ENCODE measurements at regions not wholly inside any gene's neighbourhood (a gene's known extent, or its start where the extent isn't known, plus 50 kb on each side); places are given as distances from the start of the nearest gene placed in this dataset.

GRCh38 chr7:51679358-51679757 is 362.7 kb upstream of the COBL start:
- DNase-seq (ENCODE audit: low spot score): no peak

DNA sequence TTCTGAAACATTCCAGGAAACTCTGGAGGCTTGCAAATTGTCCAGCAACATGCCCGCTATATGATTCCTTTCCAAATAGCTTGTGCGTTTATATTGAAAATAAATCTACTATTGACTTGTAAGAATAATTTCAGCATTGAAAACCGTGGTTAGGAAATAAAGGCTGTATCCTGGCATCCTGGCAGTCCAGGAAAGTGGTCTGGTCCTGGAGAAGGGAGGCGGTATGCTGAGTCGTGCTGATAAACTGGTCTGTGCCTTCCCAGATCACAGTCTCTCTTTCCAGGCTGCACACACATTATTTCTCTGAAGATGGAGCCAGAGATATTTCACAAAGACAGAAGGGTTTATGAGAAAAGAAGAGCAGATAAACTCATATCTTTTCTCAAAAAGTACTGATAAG is 350.1 kb upstream of the COBL start:
- no peak for DNase-seq (ENCODE audit: low spot score)

- no peak for DNase-seq (ENCODE audit: low spot score)
These were observed 349.7 kb upstream of the COBL start for GRCh38 chr7:51666266-51666665.

DNA sequence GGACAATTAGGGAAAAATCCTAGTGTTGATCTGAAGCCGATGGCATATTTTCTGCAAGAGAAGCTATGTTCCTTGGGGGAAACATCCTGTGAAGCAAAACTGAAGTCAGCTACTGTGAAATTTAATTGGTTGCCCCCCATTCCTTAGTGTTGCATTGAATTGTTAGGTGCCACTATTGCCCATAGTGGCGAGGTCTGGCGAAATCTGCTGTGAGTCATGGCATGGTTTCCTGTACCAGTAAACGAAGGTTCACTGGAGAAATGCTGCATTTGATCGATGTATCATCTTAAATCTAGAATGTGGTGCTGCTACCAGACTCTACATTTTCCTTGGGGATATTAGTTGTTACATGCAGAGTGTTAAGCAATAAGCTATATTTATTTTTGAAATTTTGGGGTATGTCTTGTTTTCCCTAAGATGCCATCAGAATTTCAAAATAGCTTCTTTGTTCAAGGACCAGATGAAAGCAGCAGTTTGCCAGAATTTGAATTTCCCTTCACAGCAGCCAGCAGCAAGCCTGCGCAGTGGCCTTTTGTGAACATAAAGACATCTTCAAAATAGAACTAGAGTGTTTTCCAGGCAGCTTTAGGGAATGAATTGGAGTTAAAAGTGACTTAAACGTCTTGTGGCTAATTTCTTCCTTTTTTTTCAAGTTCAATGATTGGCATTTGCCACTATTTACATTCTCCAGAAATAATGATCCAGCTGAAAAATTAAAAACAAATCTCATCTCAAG is 348.6 kb upstream of the COBL start:
- DNase-seq (ENCODE audit: low spot score): peak; percentile 43

DNA sequence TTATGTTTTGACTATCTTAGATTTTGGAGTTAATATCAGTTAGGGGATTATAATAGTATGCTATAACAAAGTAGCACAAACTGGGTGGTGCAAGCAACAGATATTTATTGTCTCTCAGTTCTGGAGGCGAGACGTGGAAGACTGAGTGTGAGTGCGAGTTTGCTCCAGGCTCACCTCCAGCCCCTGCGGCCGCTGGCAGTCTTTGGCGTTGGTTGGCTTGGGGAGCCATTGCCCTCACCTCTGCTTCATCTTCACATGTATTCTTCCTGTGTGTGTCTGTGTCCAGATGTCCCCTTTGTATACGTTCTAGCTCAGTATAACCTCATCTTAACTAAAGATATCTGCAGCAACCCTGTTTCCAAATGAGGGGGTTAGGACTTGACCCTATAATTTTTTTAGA is 343.9 kb upstream of the COBL start:
- no peak for DNase-seq (ENCODE audit: low spot score)

DNA sequence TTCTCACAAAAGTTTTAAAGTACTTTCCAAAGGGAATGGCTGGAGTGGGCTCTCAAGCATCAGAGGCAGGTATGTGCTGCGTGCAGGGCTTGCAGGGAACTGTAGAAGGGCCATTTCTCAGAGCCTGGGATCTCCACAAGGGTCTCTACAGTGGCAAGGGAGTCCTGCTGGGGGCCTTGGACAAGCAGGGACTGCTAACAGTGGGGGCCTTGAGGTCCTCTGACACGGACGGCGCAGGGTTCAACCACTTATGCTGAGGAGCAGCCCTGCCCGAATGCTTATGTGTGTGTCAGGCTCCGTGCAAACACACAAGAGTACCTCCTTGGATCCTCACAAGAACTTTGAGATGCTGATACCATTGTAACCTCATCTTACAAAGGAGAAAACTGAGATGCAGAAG is 342.1 kb upstream of the COBL start:
- no peak for DNase-seq (ENCODE audit: low spot score)

DNA sequence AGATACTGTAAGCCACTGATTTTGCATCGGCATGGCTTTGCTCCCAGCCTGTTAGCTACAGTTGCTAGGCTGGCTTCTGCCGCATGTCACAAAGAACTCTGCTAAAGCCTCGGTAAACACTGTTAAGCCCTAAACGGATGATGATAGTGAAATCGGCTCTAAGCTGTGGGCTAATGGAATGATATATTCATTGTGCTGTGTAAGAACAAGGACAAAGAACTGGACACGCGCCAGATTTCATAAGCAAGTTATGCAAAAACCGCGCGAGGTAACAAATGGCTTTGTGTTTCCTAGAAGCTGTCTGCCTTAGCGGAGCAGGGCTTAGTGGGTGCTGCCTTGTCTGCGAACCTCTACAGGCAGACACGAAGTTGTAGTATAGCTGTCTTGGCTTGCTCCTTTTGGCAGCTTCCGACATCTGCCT is 331.3 kb upstream of the COBL start:
- peak; percentile 46 for DNase-seq (ENCODE audit: low spot score)

GRCh38 chr7:51647486-51647885 is 330.9 kb upstream of the COBL start:
- DNase-seq (ENCODE audit: low spot score): no peak

GRCh38 chr7:51645702-51646298 is 329.2 kb upstream of the COBL start:
- DNase-seq (ENCODE audit: low spot score): no peak

DNA sequence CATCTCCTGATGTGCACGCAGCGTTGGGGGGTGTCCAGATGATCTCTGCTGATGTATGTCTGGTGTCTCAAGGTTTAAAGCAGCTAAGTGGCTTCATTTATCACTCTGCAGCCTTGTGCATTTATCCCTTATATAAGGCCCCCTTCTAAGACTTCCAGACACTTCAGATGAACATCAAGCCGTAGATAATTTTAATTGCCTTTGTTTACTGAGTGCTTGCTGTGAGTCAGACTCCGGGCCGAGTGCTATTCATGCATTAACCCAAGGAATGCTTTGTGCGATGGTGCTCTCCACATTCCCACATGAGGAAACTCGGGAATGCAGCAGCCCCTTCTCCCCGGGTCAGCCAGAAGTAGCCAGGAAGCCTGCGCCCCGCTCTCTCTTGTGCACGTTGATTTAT is 328.6 kb upstream of the COBL start:
- DNase-seq (ENCODE audit: low spot score): no peak

DNA sequence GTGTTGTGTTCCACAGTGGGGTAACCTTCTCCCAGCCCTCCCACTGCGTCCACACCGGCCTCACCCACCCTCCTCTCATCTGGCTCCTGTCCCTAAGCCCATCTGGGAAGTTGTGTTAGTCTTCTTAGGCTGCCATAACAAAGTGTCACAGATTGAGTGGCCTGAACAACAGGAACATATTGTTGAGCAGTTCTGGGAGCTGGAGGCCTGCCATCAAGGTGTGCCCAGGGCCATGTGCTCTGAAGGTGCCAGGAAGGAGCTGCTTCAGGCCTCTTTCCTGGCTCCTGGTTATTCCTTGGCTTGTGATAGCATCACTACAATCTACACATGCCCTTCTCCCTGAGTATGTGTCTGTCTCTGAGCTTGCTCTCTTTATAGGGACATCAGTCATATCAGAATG is 327.6 kb upstream of the COBL start:
- no peak for DNase-seq (ENCODE audit: low spot score)

GRCh38 chr7:51640841-51641240 is 324.2 kb upstream of the COBL start:
- DNase-seq (ENCODE audit: low spot score): no peak

- DNase-seq (ENCODE audit: low spot score): no peak
These were observed 323.2 kb upstream of the COBL start for GRCh38 chr7:51639661-51640334.

- no peak for DNase-seq (ENCODE audit: low spot score)
These were observed 319.9 kb upstream of the COBL start for GRCh38 chr7:51636503-51636902.

- DNase-seq (ENCODE audit: low spot score): no peak
These were observed 319.2 kb upstream of the COBL start for GRCh38 chr7:51635775-51636174.

DNA sequence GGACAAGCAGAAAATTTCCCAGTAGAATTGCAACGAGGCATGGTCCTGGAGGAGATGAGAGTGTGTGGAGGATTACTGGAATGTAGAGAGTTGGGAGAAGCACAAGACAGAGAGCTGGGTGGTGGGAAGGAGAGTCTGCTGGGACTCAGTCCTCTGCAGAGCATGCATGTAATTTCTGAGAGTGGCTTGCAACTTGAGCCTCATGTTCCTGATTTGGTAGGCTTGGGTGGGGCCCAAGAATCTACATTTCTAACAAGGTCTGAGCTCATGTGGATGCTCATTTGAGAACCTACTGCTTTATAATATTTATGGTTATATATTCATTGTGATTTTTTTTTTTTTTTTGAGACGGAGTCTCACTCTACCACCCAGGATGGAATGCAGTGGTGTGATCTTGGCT is 317.9 kb upstream of the COBL start:
- DNase-seq (ENCODE audit: low spot score): no peak

GRCh38 chr7:51634025-51634424 is 317.4 kb upstream of the COBL start:
- DNase-seq (ENCODE audit: low spot score): no peak

DNA sequence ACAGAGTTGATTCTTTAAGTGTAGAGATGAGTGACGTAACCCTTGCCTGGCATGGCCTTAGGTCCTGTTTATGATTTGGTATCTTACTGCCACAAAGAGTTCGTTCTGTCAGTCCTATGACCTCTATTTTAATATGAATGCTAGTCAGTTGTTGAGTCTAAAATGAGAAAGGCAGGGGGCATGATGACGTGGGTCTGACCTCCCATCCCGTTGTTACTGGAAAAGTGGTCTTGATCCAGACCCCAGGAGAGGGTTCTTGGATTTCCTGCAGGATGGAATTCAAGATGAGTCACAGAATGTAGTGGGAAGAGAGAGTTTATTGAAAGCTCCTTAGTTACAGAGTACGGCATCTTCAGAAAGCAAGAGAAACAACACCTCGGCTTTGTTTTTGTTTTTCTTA is 317.0 kb upstream of the COBL start:
- no peak for DNase-seq (ENCODE audit: low spot score)

- no peak for DNase-seq (ENCODE audit: low spot score)
These were observed 316.4 kb upstream of the COBL start for GRCh38 chr7:51633006-51633405.

DNA sequence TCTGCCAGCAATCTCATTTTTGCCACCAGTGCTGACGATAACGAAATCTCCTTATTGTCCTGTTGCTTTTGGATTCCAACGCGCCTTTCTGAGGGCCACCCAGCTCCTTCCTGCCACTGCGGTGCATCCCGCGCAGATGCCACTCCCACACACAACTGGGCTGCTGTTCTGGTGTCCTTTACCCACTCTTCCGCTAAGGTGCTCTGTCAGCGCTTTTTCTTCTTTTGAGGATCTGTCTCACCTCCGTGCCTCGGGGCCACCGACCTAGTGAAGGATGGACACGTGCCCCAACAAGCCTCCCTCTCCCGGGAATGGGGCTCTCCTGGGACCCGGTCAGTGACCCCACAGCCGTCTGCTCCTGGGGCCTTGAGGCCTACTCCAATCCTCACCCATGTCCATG is 314.3 kb upstream of the COBL start:
- no peak for DNase-seq (ENCODE audit: low spot score)

- DNase-seq (ENCODE audit: low spot score): no peak
These were observed 312.6 kb upstream of the COBL start for GRCh38 chr7:51629206-51629605.

DNA sequence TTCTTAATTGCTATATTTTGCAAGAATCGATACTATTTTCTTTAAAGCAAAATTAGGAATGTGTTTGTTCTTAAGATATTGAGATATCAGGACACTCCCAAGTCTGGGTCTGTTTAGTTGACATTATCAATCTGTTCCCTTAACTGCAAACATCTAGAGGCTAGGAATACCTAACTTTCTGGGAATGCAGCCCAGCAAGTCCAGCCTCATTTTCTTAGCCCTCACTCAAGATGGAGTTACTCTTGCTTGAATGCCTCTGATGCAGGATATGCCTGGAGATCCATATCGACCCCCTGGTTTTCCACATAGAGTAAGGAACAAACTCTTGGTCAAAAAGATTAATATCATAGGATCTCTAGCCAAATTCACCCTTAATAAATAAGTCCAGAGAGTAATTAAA is 305.3 kb upstream of the COBL start:
- no peak for DNase-seq (ENCODE audit: low spot score)

DNA sequence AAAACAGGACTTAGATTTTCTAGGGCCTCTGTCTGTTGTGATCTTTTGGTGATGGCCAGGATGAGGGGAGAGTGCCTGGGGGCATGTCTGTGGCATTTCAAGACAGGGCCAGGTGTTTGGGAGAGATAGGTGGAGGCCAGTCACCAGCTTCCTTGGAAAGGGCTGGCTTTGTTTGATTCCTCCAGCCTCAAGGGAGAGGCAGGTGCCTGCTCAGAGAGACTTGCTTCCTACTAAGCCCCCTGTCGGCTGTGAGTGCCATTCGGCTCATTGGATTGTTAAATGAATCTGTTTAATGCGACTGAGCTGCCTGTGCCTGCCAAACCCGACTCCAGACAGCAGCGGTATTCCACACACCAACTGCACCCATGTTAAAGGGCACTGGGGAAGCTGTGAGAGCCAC is 304.1 kb upstream of the COBL start:
- no peak for DNase-seq (ENCODE audit: low spot score)

GRCh38 chr7:51619880-51620279 is 303.3 kb upstream of the COBL start:
- DNase-seq (ENCODE audit: low spot score): no peak
